WERI-Rb-1 (cell line): ENCODE measurements at regions not wholly inside any gene's neighbourhood (a gene's known extent, or its start where the extent isn't known, plus 50 kb on each side); places are given as distances from the start of the nearest gene placed in this dataset.

ENCODE experiments used
- DNase-seq: peaks from one replicate; pipeline ENCODE4 v3.0.0-alpha.2; 2020
- H3K27ac ChIP-seq: fragments of 250-450 bp; sonication (Bioruptor Pico); 2 replicates; pipeline ENCODE4 v1.5.1; 2020; ENCODE audit warnings: mild to moderate bottlenecking, moderate library complexity
- H3K27me3 ChIP-seq: fragments of 250-450 bp; sonication (Bioruptor Pico); 2 replicates; pipeline ENCODE4 v1.5.1; 2021; ENCODE audit warnings: mild to moderate bottlenecking, low read depth, moderate library complexity; ENCODE audit not compliant: insufficient read depth, severe bottlenecking
- H3K36me3 ChIP-seq: fragments of 250-450 bp; sonication (Bioruptor Pico); 2 replicates; pipeline ENCODE4 v1.5.1; 2020; ENCODE audit warnings: mild to moderate bottlenecking, moderate library complexity
- H3K4me3 ChIP-seq: 2 replicates; pipeline ENCODE4 v1.5.1; 2011; ENCODE audit warnings: low read depth, mild to moderate bottlenecking, control low read depth, low read length
- H3K9me3 ChIP-seq: fragments of 250-450 bp; sonication (Bioruptor Pico); 2 replicates; pipeline ENCODE4 v1.5.1; 2021; ENCODE audit warnings: mild to moderate bottlenecking, moderate library complexity; ENCODE audit not compliant: severe bottlenecking
- TF ChIP-seq, protein P1 (sequence below): IDR thresholded peaks from 2 replicates; pipeline ENCODE4 v1.5.1; 2011; ENCODE audit warnings: low read depth, mild to moderate bottlenecking, control low read depth, inconsistent platforms, low read length

DNA sequence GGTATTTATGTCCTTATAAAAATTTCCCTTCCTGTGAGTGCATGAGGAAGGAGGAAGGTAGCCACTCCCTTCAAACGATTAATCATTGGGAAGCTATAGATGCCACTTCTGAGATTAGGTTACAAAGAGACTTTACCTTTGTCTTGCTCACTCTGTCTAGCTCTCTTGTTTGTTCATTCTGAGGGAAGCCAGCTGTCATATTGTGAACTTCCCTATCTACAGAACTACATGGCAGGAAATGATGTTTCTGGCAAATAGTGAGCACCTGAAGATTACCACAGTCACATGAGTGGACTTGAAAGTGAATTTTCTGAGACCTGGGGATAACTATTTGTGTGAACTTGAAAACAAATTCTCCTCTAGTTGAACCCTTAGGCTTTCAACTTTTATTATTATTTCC is 776.8 kb downstream of the CCDC85A start:
- no peaks in the 10 kb centered on the region for H3K36me3 ChIP-seq
- H3K27ac ChIP-seq, result no peak overlapping the region
- H3K4me3 ChIP-seq, result no peak overlapping the region
- no peaks in the 10 kb centered on the region for H3K9me3 ChIP-seq
- H3K27me3 ChIP-seq, result no peaks in the 10 kb centered on the region
- TF ChIP-seq, protein P1, sequence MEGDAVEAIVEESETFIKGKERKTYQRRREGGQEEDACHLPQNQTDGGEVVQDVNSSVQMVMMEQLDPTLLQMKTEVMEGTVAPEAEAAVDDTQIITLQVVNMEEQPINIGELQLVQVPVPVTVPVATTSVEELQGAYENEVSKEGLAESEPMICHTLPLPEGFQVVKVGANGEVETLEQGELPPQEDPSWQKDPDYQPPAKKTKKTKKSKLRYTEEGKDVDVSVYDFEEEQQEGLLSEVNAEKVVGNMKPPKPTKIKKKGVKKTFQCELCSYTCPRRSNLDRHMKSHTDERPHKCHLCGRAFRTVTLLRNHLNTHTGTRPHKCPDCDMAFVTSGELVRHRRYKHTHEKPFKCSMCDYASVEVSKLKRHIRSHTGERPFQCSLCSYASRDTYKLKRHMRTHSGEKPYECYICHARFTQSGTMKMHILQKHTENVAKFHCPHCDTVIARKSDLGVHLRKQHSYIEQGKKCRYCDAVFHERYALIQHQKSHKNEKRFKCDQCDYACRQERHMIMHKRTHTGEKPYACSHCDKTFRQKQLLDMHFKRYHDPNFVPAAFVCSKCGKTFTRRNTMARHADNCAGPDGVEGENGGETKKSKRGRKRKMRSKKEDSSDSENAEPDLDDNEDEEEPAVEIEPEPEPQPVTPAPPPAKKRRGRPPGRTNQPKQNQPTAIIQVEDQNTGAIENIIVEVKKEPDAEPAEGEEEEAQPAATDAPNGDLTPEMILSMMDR, result no peak
- DNase-seq, result no peak

DNA sequence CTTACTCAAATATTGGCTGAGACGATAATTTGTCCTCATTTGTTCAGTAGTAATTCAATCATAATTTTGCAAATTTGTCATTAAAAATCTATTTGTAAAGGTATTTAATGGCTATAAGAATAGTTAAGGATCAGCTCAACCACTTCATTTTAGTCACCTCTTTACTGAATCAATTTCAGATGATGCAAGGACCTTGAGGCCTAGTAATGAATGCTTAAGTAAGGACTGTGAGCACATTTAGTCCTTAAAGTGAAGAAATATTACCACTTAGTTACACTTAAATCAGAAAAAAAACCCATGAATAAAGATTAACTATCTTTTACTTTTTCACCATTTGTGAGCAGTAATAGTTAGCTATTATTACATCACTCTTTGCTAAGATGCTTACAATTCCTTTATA is 778.9 kb downstream of the CCDC85A start:
- H3K9me3 ChIP-seq, result no peaks in the 10 kb centered on the region
- no peak for DNase-seq
- TF ChIP-seq, protein P1, result no peak
- H3K4me3 ChIP-seq, result no peak overlapping the region
- no peak overlapping the region for H3K27ac ChIP-seq
- no peaks in the 10 kb centered on the region for H3K27me3 ChIP-seq
- H3K36me3 ChIP-seq, result no peaks in the 10 kb centered on the region

DNA sequence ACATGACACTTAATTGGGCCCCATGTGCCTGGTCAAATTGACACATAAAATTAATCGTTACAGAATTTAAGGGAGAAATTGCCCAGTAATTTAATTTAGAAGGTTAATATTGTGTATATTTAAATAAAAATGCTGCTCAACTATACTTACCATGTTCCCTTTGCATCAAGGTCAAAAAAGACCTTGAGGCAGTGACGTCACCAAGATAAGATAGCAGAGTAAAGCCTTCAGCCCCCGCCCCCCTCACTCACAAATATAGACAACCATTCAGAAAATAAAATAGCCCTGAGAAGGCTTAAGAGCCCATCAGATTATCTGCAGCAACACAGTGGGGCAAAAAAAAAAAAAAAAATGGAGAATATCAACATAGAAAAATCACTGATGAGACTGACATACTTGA is 785.7 kb downstream of the CCDC85A start:
- Histone ChIP-seq H3K9me3 (no peaks in the 10 kb centered on the region), H3K27ac (no peak overlapping the region), H3K4me3 (no peak overlapping the region), H3K36me3 (no peaks in the 10 kb centered on the region), H3K27me3 (no peaks in the 10 kb centered on the region)
- TF ChIP-seq, protein P1, result no peak
- DNase-seq, result no peak

DNA sequence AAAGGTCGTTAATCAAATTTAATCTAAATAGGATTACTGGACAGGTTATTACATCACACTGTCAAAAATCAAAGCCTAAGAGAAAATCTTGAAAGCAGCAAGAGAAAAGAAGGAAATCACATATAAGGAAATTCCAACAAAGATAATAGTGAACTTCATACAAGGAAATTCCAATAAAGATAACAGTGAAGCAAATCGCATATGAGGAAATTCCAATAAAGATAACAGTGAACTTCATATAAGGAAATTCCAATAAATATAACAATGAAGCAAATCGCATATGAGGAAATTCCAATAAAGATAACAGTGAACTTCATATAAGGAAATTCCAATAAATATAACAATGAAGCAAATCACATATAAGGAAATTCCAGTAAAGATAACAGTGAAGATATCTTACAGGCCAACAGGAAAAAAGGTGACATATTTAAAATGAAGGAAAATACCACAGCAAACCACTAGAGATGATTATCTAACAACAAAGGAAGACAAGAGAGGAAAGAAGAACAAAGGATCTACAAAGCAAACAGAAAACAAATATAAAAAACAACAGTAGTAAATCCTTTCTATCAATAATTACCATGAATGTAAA is 787.7 kb downstream of the CCDC85A start:
- TF ChIP-seq, protein P1, result no peak
- no peak overlapping the region for H3K27ac ChIP-seq
- no peaks in the 10 kb centered on the region for H3K27me3 ChIP-seq
- H3K36me3 ChIP-seq, result no peaks in the 10 kb centered on the region
- no peak overlapping the region for H3K4me3 ChIP-seq
- DNase-seq, result no peak
- H3K9me3 ChIP-seq, result no peaks in the 10 kb centered on the region

DNA sequence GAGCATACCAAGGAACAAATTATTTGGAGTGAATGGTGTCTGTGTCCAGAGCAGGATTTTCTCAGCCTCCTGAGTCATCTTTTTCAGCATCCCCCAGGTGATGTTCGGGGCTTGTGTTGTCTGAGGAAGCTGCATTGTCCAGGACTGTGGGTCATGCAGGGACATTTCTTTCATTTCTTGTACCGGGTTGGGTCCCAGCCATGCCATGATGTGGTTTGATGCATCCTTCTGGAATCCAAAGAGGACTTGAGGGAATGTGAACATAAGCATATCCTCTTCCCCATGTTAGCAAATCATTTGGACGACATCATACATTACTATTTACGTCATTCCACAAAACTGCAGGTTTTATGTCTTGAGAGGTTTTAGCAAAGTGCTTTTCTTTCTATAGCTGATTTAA is 797.8 kb downstream of the CCDC85A start:
- Histone ChIP-seq H3K36me3 (no peaks in the 10 kb centered on the region), H3K9me3 (no peaks in the 10 kb centered on the region), H3K4me3 (no peak overlapping the region), H3K27me3 (no peaks in the 10 kb centered on the region), H3K27ac (no peak overlapping the region)
- DNase-seq, result no peak
- TF ChIP-seq, protein P1, result no peak

DNA sequence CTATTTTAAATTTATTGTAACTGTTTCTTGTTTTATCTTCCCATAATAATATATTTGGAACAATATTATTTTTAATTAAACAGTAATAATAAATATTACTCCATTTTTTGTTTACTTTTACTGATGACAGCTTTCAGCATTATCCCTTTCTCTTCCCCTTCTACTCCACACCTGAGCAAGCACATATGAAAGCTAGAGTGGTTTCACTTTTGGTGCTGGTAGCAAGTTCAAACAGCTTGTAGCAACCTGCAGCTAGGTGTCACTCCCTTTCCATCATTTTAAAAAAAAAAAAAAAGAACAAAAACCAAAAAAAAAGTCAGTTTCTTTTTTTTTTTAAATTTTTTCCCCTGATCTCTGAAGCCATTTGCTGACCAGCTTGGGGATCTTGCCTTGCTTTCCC is 801.8 kb downstream of the CCDC85A start:
- H3K4me3 ChIP-seq, result no peak overlapping the region
- no peak for DNase-seq

More for the DNA sequence above, 801.8 kb downstream of the CCDC85A start:
- Histone ChIP-seq H3K27ac (no peak overlapping the region), H3K9me3 (no peaks in the 10 kb centered on the region), H3K27me3 (no peaks in the 10 kb centered on the region), H3K36me3 (no peaks in the 10 kb centered on the region)
- TF ChIP-seq, protein P1, result no peak
